Keratinocyte (primary cell): ENCODE measurements at regions not wholly inside any gene's neighbourhood (a gene's known extent, or its start where the extent isn't known, plus 50 kb on each side); places are given as distances from the start of the nearest gene placed in this dataset.
"Not testable (repeated sequence)": the region's sequence is repeated elsewhere in the genome, so short reads cannot be mapped to it uniquely, and the experiment has no call there.

Experiments
- DNase-seq: peaks from one replicate; pipeline ENCODE4 v3.0.0-alpha.2; 2011; ENCODE audit warnings: low read depth, missing footprints, low spot score
- FAIRE-seq: peaks from 2 replicates; lab custom pipeline; 2011; peaks lifted over from hg19 to GRCh38; lab: Jason Lieb, UNC
- H2AFZ ChIP-seq: 2 replicates; pipeline ENCODE4 v1.6.0; 2012; ENCODE audit warnings: low read length, control low read depth, inconsistent platforms; ENCODE audit not compliant: control insufficient read depth
- H3K27ac ChIP-seq: 2 replicates; pipeline ENCODE4 v1.5.1; 2011; ENCODE audit warnings: low read length; ENCODE audit not compliant: control insufficient read depth, insufficient read depth
- H3K27me3 ChIP-seq: 3 replicates; pipeline ENCODE4 v1.6.0; 2011; ENCODE audit warnings: low read length; ENCODE audit not compliant: control insufficient read depth, insufficient read depth; ENCODE audit errors: extremely low read depth
- H3K36me3 ChIP-seq, 2 experiments: 2 replicates in 1 of 2; 3 replicates in 1 of 2; pipeline ENCODE4 v1.5.1; 2011; ENCODE audit warnings: low read length in 2 of 2, mild to moderate bottlenecking in 1 of 2; ENCODE audit not compliant: control insufficient read depth in 2 of 2, insufficient read depth in 2 of 2; ENCODE audit errors: extremely low read depth in 1 of 2
- H3K4me1 ChIP-seq: 3 replicates; pipeline ENCODE4 v1.5.1; 2011; ENCODE audit warnings: low read length; ENCODE audit not compliant: control insufficient read depth, insufficient read depth; ENCODE audit errors: extremely low read depth
- H3K4me2 ChIP-seq: 3 replicates; pipeline ENCODE4 v1.6.0; 2011; ENCODE audit warnings: low read depth, low read length; ENCODE audit not compliant: control insufficient read depth, insufficient read depth; ENCODE audit errors: extremely low read depth
- H3K4me3 ChIP-seq, 3 experiments: fragments of 200-600 bp in 1 of 3; sonication (generic) in 1 of 3; 2 replicates in 2 of 3; 3 replicates in 1 of 3; pipeline ENCODE4 v1.5.1; 2011 to 2016; ENCODE audit warnings: low read length in 3 of 3, mild to moderate bottlenecking in 3 of 3, control low read depth in 2 of 3, inconsistent platforms in 1 of 3, low read depth in 1 of 3, mixed read lengths in 1 of 3, mixed run types in 1 of 3, moderate library complexity in 1 of 3; ENCODE audit not compliant: control insufficient read depth in 2 of 3, insufficient read depth in 2 of 3; ENCODE audit errors: extremely low read depth in 1 of 3
- H3K79me2 ChIP-seq: 2 replicates; pipeline ENCODE4 v1.6.0; 2012; ENCODE audit warnings: low read length; ENCODE audit not compliant: control insufficient read depth, insufficient read depth
- H3K9ac ChIP-seq: 3 replicates; pipeline ENCODE4 v1.6.0; 2011; ENCODE audit warnings: low read length; ENCODE audit not compliant: control insufficient read depth, insufficient read depth; ENCODE audit errors: extremely low read depth
- H3K9me1 ChIP-seq: 3 replicates; pipeline ENCODE4 v1.6.0; 2011; ENCODE audit warnings: low read length; ENCODE audit not compliant: control insufficient read depth, insufficient read depth; ENCODE audit errors: extremely low read depth
- H3K9me3 ChIP-seq: 2 replicates; pipeline ENCODE4 v1.5.1; 2012; ENCODE audit warnings: low read depth, low read length; ENCODE audit not compliant: control insufficient read depth
- H4K20me1 ChIP-seq: 3 replicates; pipeline ENCODE4 v1.6.0; 2011; ENCODE audit warnings: low read length; ENCODE audit not compliant: control insufficient read depth, insufficient read depth; ENCODE audit errors: extremely low read depth
- EZH2 ChIP-seq: IDR thresholded peaks from one replicate; pipeline ENCODE4 v1.6.1; 2012; ENCODE audit warnings: inconsistent platforms, mild to moderate bottlenecking, low read length, moderate library complexity
- dilution Hi-C: fragments of 300-500 bp; cut with MboI; formaldehyde crosslinking; loops from one replicate; pipeline ENCODE4 v1.7.0; 2020; ENCODE audit warnings: low sequenced_read_pairs; ENCODE audit not compliant: extremely low pct_ligation_motif_present
- TF ChIP-seq, protein P1 (sequence below), 3 experiments: IDR thresholded peaks in 1 of 3; conservative IDR thresholded peaks in 1 of 3; optimal IDR thresholded peaks in 1 of 3; 2 replicates in 2 of 3; 3 replicates in 1 of 3; pipeline versions ENCODE3 to v1.5.1; 2011; ENCODE audit warnings: low read length in 3 of 3, mild to moderate bottlenecking in 3 of 3, moderate library complexity in 2 of 3, control low read depth in 1 of 3, inconsistent platforms in 1 of 3; ENCODE audit not compliant: insufficient read depth in 2 of 3; ENCODE audit errors: extremely low read depth in 1 of 3

DNA sequence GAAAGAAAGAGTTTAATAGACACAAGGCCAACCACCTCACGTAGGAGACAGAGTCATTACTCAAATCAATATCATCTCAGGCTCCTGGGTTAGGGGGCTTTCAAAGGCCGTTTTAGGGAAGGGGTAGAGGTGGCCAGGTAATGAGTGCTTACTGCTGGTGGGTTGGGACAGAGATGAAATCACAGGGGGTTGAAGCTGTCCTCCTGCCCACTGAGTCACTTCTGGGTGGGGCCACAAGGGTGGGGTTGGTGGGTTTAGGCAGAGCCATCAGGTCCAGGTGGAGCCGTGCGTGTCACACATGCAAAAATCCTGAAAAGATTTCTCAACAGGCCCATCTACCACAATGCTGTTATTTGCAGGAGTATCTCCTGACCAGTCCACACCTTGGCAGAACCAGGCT is 167.0 kb upstream of the EXOC2 start:
- Histone ChIP-seq H3K4me1 (peaks cover 16% of the 10 kb centered on the region), H3K4me2 (no peak overlapping the region), H3K27me3 (no peaks in the 10 kb centered on the region), H4K20me1 (no peaks in the 10 kb centered on the region), H3K4me3 (no peak overlapping the region), H3K79me2 (no peaks in the 10 kb centered on the region), H3K36me3 (no peaks in the 10 kb centered on the region), H3K9me1 (no peaks in the 10 kb centered on the region), H3K9ac (no peak overlapping the region), H3K9me3 (no peaks in the 10 kb centered on the region), H2AFZ (no peak overlapping the region), H3K27ac (no peak overlapping the region)
- DNase-seq, result no peak
- no peak for FAIRE-seq
- no peak for TF ChIP-seq EZH2
- TF ChIP-seq, protein P1, sequence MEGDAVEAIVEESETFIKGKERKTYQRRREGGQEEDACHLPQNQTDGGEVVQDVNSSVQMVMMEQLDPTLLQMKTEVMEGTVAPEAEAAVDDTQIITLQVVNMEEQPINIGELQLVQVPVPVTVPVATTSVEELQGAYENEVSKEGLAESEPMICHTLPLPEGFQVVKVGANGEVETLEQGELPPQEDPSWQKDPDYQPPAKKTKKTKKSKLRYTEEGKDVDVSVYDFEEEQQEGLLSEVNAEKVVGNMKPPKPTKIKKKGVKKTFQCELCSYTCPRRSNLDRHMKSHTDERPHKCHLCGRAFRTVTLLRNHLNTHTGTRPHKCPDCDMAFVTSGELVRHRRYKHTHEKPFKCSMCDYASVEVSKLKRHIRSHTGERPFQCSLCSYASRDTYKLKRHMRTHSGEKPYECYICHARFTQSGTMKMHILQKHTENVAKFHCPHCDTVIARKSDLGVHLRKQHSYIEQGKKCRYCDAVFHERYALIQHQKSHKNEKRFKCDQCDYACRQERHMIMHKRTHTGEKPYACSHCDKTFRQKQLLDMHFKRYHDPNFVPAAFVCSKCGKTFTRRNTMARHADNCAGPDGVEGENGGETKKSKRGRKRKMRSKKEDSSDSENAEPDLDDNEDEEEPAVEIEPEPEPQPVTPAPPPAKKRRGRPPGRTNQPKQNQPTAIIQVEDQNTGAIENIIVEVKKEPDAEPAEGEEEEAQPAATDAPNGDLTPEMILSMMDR (optimal IDR thresholded peaks at IDR 0.05 in 1 of 3, IDR thresholded peaks at IDR 0.05 in 1 of 3, conservative IDR thresholded peaks at IDR 0.05 in 1 of 3; ENCODE audit: extremely low read depth in 1 of 3, insufficient read depth in 2 of 3, low read length in 3 of 3), result no peak
- dilution Hi-C loops, result no loop called here

- Histone ChIP-seq H3K9me1 (no peaks in the 10 kb centered on the region), H3K4me3 (no peak overlapping the region), H4K20me1 (no peaks in the 10 kb centered on the region), H3K79me2 (no peaks in the 10 kb centered on the region), H2AFZ (no peak overlapping the region), H3K27ac (no peak overlapping the region), H3K4me1 (no peaks in the 10 kb centered on the region), H3K4me2 (no peak overlapping the region), H3K27me3 (no peaks in the 10 kb centered on the region), H3K36me3 (no peaks in the 10 kb centered on the region), H3K9me3 (no peaks in the 10 kb centered on the region), H3K9ac (no peak overlapping the region)
- dilution Hi-C loops, result no loop called here
- DNase-seq, result no peak
- no peak for TF ChIP-seq EZH2
- TF ChIP-seq, protein P1 (optimal IDR thresholded peaks at IDR 0.05 in 1 of 3, IDR thresholded peaks at IDR 0.05 in 1 of 3, conservative IDR thresholded peaks at IDR 0.05 in 1 of 3; ENCODE audit: extremely low read depth in 1 of 3, insufficient read depth in 2 of 3, low read length in 3 of 3), result no peak
- FAIRE-seq, result no peak
Observed at GRCh38 chr6:854406-855118, 161.6 kb upstream of the EXOC2 start.

DNA sequence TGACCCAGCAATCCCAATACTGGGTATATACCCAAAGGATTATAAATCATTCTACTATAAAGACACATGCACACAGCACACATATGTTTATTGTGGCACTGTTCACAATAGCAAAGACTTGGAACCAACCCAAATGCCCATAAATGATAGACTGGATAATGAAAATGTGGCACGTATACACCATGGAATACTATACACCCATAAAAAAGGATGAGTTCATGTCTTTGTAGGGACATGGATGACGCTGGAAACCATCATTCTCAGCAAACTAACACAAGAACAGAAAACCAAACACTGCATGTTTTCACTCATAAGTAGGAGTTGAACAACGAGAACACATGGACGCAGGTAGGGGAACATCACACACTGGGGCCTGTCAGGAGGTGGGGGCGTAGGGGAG is 159.3 kb upstream of the EXOC2 start:
- H3K27me3 ChIP-seq, H3K9ac ChIP-seq, H3K36me3 ChIP-seq, H3K79me2 ChIP-seq, H3K4me1 ChIP-seq, H3K4me2 ChIP-seq, H3K9me3 ChIP-seq, H4K20me1 ChIP-seq, FAIRE-seq, H2AFZ ChIP-seq, dilution Hi-C loops, H3K4me3 ChIP-seq, H3K27ac ChIP-seq, DNase-seq, H3K9me1 ChIP-seq: not testable (repeated sequence)
